ENCODE measurements at regions not wholly inside any gene's neighbourhood (a gene's known extent, or its start where the extent isn't known, plus 50 kb on each side); places are given as distances from the start of the nearest gene placed in this dataset.

- TF ChIP-seq EZH2phosphoT487 (IDR thresholded peaks at IDR 0.05; ENCODE audit: borderline replicate concordance), result no peak
- no peak for TF ChIP-seq CTCF (conservative IDR thresholded peaks at IDR 0.05; ENCODE audit: low read length)
- Histone ChIP-seq H3K9me3 (ENCODE audit: insufficient read depth, low read depth, low read length) (no peaks in the 10 kb centered on the region), H3K4me3 (ENCODE audit: low read length, poor library complexity, severe bottlenecking) (no peak overlapping the region), H3K36me3 (ENCODE audit: insufficient read depth, low read length) (no peaks in the 10 kb centered on the region), H2AFZ (ENCODE audit: low read length) (no peak overlapping the region), H3K4me1 (ENCODE audit: insufficient read depth, low read length, poor library complexity, severe bottlenecking) (no peaks in the 10 kb centered on the region), H3F3A (ENCODE audit: low read depth) (no peaks in the 10 kb centered on the region), H3K4me2 (ENCODE audit: low read depth, low read length, poor library complexity, severe bottlenecking) (no peak overlapping the region), H3K9me2 (replicated peaks; ENCODE audit: low read depth, low read length) (no peaks in the 10 kb centered on the region), H4K20me1 (ENCODE audit: insufficient read depth, low read length, poor library complexity, severe bottlenecking) (no peaks in the 10 kb centered on the region), H3K9ac (ENCODE audit: low read depth, low read length, poor library complexity, severe bottlenecking) (no peak overlapping the region), H3K79me2 (ENCODE audit: insufficient read depth, low read length) (no peaks in the 10 kb centered on the region), H3K27me3 (ENCODE audit: insufficient read depth, low read length, poor library complexity, severe bottlenecking) (no peaks in the 10 kb centered on the region)
Observed at GRCh38 chr5:175319199-175319598, 124.8 kb downstream of the DRD1 start.

- no peak for TF ChIP-seq CTCF (conservative IDR thresholded peaks at IDR 0.05; ENCODE audit: low read length)
- TF ChIP-seq EZH2phosphoT487 (IDR thresholded peaks at IDR 0.05; ENCODE audit: borderline replicate concordance), result no peak
- Histone ChIP-seq H3K79me2 (ENCODE audit: insufficient read depth, low read length) (no peaks in the 10 kb centered on the region), H2AFZ (ENCODE audit: low read length) (no peak overlapping the region), H3K4me2 (ENCODE audit: low read depth, low read length, poor library complexity, severe bottlenecking) (no peak overlapping the region), H4K20me1 (ENCODE audit: insufficient read depth, low read length, poor library complexity, severe bottlenecking) (no peaks in the 10 kb centered on the region), H3K9me3 (ENCODE audit: insufficient read depth, low read depth, low read length) (no peaks in the 10 kb centered on the region), H3K4me3 (ENCODE audit: low read length, poor library complexity, severe bottlenecking) (no peak overlapping the region), H3F3A (ENCODE audit: low read depth) (no peaks in the 10 kb centered on the region), H3K27me3 (ENCODE audit: insufficient read depth, low read length, poor library complexity, severe bottlenecking) (no peaks in the 10 kb centered on the region), H3K36me3 (ENCODE audit: insufficient read depth, low read length) (no peaks in the 10 kb centered on the region), H3K4me1 (ENCODE audit: insufficient read depth, low read length, poor library complexity, severe bottlenecking) (no peaks in the 10 kb centered on the region), H3K9ac (ENCODE audit: low read depth, low read length, poor library complexity, severe bottlenecking) (no peak overlapping the region), H3K9me2 (replicated peaks; ENCODE audit: low read depth, low read length) (no peaks in the 10 kb centered on the region)
Observed at GRCh38 chr5:175317872-175318271, 126.1 kb downstream of the DRD1 start.

DNA sequence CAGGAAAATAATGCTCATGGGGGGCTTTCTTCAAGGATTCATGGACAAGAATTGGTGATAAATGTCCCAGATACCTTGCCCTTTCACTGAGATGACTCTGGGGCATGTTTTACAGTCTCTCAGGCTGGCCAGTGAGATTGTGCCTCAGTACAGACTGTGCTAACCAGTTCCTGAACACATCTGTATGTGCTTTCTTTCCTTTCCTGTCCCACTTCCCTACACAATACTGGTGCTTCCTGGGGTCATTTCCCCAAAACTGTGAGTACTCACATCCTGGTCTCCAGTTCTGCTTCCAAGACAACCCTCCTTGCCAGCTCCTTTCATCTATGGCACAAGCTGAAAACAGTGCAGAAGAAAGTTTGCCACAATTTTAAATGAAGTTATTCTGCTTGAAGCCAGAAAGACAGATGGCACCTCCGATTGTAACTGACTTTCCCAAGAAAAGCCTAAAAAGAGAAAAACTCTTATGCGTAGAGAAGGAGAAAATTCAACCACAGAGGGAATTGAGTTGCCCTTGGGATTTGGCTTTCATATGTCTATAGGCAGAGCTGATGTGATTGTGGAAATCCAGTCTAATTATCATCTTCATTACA lies 134.7 kb downstream of the DRD1 start:
- Histone ChIP-seq H3K36me3 (ENCODE audit: insufficient read depth, low read length) (no peaks in the 10 kb centered on the region), H3K9ac (ENCODE audit: low read depth, low read length, poor library complexity, severe bottlenecking) (no peak overlapping the region), H3K27me3 (ENCODE audit: insufficient read depth, low read length, poor library complexity, severe bottlenecking) (no peaks in the 10 kb centered on the region), H3K9me3 (ENCODE audit: insufficient read depth, low read depth, low read length) (no peaks in the 10 kb centered on the region), H3F3A (ENCODE audit: low read depth) (no peaks in the 10 kb centered on the region), H3K9me2 (replicated peaks; ENCODE audit: low read depth, low read length) (no peaks in the 10 kb centered on the region), H3K79me2 (ENCODE audit: insufficient read depth, low read length) (no peaks in the 10 kb centered on the region), H3K4me3 (ENCODE audit: low read length, poor library complexity, severe bottlenecking) (no peak overlapping the region), H2AFZ (ENCODE audit: low read length) (no peak overlapping the region), H3K4me2 (ENCODE audit: low read depth, low read length, poor library complexity, severe bottlenecking) (no peak overlapping the region), H3K4me1 (ENCODE audit: insufficient read depth, low read length, poor library complexity, severe bottlenecking) (no peaks in the 10 kb centered on the region), H4K20me1 (ENCODE audit: insufficient read depth, low read length, poor library complexity, severe bottlenecking) (no peaks in the 10 kb centered on the region)
- TF ChIP-seq EZH2phosphoT487 (IDR thresholded peaks at IDR 0.05; ENCODE audit: borderline replicate concordance), result no peak

DNA sequence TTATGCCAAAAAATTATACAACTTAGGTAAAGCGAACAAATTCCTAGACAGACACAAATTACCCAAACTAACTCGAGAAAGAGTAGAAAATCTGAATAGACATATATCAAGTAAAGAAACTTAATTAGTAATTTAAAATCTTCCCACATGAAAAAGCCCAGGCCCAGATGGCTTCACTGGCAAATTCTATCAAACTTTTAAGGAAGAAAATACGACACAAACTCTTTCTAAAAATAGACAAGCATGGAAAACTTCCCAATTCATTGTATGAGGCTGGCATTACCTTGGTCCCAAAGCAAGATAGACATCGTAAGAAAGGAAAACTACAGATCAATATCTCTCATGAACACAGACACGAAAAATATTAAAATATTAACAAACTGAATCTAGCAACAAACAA lies 135.3 kb downstream of the DRD1 start:
- TF ChIP-seq EZH2phosphoT487 (IDR thresholded peaks at IDR 0.05; ENCODE audit: borderline replicate concordance), result no peak
- no peak for TF ChIP-seq CTCF (conservative IDR thresholded peaks at IDR 0.05; ENCODE audit: low read length)

More for the DNA sequence above, 135.3 kb downstream of the DRD1 start:
- H3K9me2 ChIP-seq (replicated peaks; ENCODE audit: low read depth, low read length), result no peaks in the 10 kb centered on the region
- H2AFZ ChIP-seq (ENCODE audit: low read length), result no peak overlapping the region
- H3K27me3 ChIP-seq (ENCODE audit: insufficient read depth, low read length, poor library complexity, severe bottlenecking), result no peaks in the 10 kb centered on the region
- no peaks in the 10 kb centered on the region for H3K79me2 ChIP-seq (ENCODE audit: insufficient read depth, low read length)
- no peaks in the 10 kb centered on the region for H3K36me3 ChIP-seq (ENCODE audit: insufficient read depth, low read length)
- no peaks in the 10 kb centered on the region for H3F3A ChIP-seq (ENCODE audit: low read depth)
- no peak overlapping the region for H3K4me3 ChIP-seq (ENCODE audit: low read length, poor library complexity, severe bottlenecking)
- no peak overlapping the region for H3K9ac ChIP-seq (ENCODE audit: low read depth, low read length, poor library complexity, severe bottlenecking)
- H4K20me1 ChIP-seq (ENCODE audit: insufficient read depth, low read length, poor library complexity, severe bottlenecking), result no peaks in the 10 kb centered on the region
- no peaks in the 10 kb centered on the region for H3K9me3 ChIP-seq (ENCODE audit: insufficient read depth, low read depth, low read length)
- no peaks in the 10 kb centered on the region for H3K4me1 ChIP-seq (ENCODE audit: insufficient read depth, low read length, poor library complexity, severe bottlenecking)
- H3K4me2 ChIP-seq (ENCODE audit: low read depth, low read length, poor library complexity, severe bottlenecking), result no peak overlapping the region
